GM18873 (cell line): ENCODE measurements at regions not wholly inside any gene's neighbourhood (a gene's known extent, or its start where the extent isn't known, plus 50 kb on each side); places are given as distances from the start of the nearest gene placed in this dataset.

Source experiments
- ATAC-seq: cut with Tn5 transposase; IDR thresholded peaks from one replicate; pipeline ENCODE4 v1.9.1; 2021; ENCODE audit warnings: mild to moderate bottlenecking, moderate library complexity, moderate number of reproducible peaks; ENCODE audit not compliant: unreplicated experiment, low FRiP score

- no peak for ATAC-seq
These were observed 87.2 kb upstream of the SOX5 start for GRCh38 chr12:24036438-24037216.

- ATAC-seq = no peak
These were observed 85.4 kb upstream of the SOX5 start for GRCh38 chr12:24034894-24035293.

GRCh38 chr12:24034160-24034559 lies 84.7 kb upstream of the SOX5 start:
- ATAC-seq = no peak

GRCh38 chr12:24027352-24027751 lies 77.9 kb upstream of the SOX5 start:
- ATAC-seq = no peak

- no peak for ATAC-seq
These were observed 75.8 kb upstream of the SOX5 start for GRCh38 chr12:24025153-24025798.

GRCh38 chr12:24023081-24023480 lies 73.6 kb upstream of the SOX5 start:
- no peak for ATAC-seq

- no peak for ATAC-seq
These were observed 71.7 kb upstream of the SOX5 start for GRCh38 chr12:24021164-24021502.

- no peak for ATAC-seq
These were observed 71.1 kb upstream of the SOX5 start for GRCh38 chr12:24020397-24021163.

- ATAC-seq = no peak
These were observed 66.3 kb upstream of the SOX5 start for GRCh38 chr12:24015833-24016160.

- no peak for ATAC-seq
These were observed 65.7 kb upstream of the SOX5 start for GRCh38 chr12:24014915-24015832.

GRCh38 chr12:24014240-24014639 lies 64.8 kb upstream of the SOX5 start:
- ATAC-seq = no peak

GRCh38 chr12:24012528-24012927 lies 63.1 kb upstream of the SOX5 start:
- ATAC-seq = no peak

- no peak for ATAC-seq
These were observed 62.5 kb upstream of the SOX5 start for GRCh38 chr12:24011927-24012507.

GRCh38 chr12:24008166-24008565 lies 58.7 kb upstream of the SOX5 start:
- no peak for ATAC-seq
